ENCODE measurements at regions not wholly inside any gene's neighbourhood (a gene's known extent, or its start where the extent isn't known, plus 50 kb on each side); places are given as distances from the start of the nearest gene placed in this dataset.

DNA sequence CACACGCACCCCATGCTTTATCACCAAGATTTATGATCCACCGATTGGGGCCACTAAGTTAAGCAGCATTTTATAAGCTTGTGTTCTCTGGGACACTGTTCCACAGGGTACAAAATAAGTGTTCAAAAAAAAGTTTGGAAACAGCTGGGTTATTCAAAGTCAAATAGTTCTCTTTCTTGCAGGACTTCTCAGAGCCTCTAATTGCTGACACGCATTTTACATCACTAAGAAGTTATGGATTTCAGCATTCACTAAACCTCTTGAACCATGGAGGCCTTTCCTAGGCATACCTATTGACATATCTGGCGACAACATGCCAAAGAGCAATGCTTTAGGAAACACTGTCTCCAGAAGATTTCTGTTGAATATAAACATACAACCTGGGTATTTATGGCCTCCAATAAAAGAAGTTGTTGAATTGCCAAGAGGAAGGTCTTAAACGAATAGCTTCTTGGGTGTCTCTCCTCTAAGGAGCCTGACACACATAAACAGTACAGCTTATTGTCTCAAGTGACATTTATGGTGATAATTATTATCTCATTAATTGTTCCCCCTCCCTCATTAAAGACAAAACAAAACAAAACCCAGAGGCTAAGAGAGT, 147.1 kb upstream of the ARHGAP20 start:
- TF ChIP-seq HNF4A (conservative IDR thresholded peaks at IDR 0.05) (no peak), CTCF (IDR thresholded peaks at IDR 0.05; ENCODE audit: low read depth, low read length, missing input control) (no peak), RXRA (IDR thresholded peaks at IDR 0.05) (no peak), GABPA (IDR thresholded peaks at IDR 0.05 in 1 of 2, conservative IDR thresholded peaks at IDR 0.05 in 1 of 2) (no peak), NR2F2 (IDR thresholded peaks at IDR 0.05) (no peak), FOXA2 (IDR thresholded peaks at IDR 0.05) (no peak), YY1 (IDR thresholded peaks at IDR 0.05) (no peak), HNF4G (IDR thresholded peaks at IDR 0.05) (no peak), EGR1 (IDR thresholded peaks at IDR 0.05; ENCODE audit: low read depth in 2 of 2) (no peak), ZBTB33 (IDR thresholded peaks at IDR 0.05) (no peak), JUND (IDR thresholded peaks at IDR 0.05) (no peak), FOXA1 (IDR thresholded peaks at IDR 0.05) (no peak), RAD21 (IDR thresholded peaks at IDR 0.05) (no peak), MAX (IDR thresholded peaks at IDR 0.05) (no peak), TAF1 (conservative IDR thresholded peaks at IDR 0.05) (no peak), SP1 (IDR thresholded peaks at IDR 0.05) (no peak)
- TF ChIP-seq, protein P1, sequence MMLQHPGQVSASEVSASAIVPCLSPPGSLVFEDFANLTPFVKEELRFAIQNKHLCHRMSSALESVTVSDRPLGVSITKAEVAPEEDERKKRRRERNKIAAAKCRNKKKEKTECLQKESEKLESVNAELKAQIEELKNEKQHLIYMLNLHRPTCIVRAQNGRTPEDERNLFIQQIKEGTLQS (IDR thresholded peaks at IDR 0.05) = no peak
- TF ChIP-seq, protein P2, sequence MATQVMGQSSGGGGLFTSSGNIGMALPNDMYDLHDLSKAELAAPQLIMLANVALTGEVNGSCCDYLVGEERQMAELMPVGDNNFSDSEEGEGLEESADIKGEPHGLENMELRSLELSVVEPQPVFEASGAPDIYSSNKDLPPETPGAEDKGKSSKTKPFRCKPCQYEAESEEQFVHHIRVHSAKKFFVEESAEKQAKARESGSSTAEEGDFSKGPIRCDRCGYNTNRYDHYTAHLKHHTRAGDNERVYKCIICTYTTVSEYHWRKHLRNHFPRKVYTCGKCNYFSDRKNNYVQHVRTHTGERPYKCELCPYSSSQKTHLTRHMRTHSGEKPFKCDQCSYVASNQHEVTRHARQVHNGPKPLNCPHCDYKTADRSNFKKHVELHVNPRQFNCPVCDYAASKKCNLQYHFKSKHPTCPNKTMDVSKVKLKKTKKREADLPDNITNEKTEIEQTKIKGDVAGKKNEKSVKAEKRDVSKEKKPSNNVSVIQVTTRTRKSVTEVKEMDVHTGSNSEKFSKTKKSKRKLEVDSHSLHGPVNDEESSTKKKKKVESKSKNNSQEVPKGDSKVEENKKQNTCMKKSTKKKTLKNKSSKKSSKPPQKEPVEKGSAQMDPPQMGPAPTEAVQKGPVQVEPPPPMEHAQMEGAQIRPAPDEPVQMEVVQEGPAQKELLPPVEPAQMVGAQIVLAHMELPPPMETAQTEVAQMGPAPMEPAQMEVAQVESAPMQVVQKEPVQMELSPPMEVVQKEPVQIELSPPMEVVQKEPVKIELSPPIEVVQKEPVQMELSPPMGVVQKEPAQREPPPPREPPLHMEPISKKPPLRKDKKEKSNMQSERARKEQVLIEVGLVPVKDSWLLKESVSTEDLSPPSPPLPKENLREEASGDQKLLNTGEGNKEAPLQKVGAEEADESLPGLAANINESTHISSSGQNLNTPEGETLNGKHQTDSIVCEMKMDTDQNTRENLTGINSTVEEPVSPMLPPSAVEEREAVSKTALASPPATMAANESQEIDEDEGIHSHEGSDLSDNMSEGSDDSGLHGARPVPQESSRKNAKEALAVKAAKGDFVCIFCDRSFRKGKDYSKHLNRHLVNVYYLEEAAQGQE (IDR thresholded peaks at IDR 0.05) = no peak
- no peaks in the 10 kb centered on the region for H3K4me1 ChIP-seq (ENCODE audit: control insufficient read depth in 4 of 4, insufficient read depth in 4 of 4, low read length in 3 of 4)
- no peaks in the 10 kb centered on the region for H3K27me3 ChIP-seq (ENCODE audit: control insufficient read depth in 4 of 4, insufficient read depth in 4 of 4, low read length in 3 of 4)
- 80% methylated on average over 5 of the region's 5 CpGs for WGBS
- H3K36me3 ChIP-seq (ENCODE audit: control insufficient read depth in 4 of 4, insufficient read depth in 3 of 4, low read depth in 1 of 4, low read length in 3 of 4) = no peaks in the 10 kb centered on the region
- DNase-seq (ENCODE audit: low spot score) = no peak
- H3K27ac ChIP-seq (ENCODE audit: low read depth in 1 of 2, low read length in 2 of 2) = no peak overlapping the region
- no peaks in the 10 kb centered on the region for H3K9me3 ChIP-seq (ENCODE audit: control insufficient read depth in 4 of 4, low read length in 3 of 4)
- no peak overlapping the region for H3K9ac ChIP-seq (ENCODE audit: low read depth in 1 of 2, low read length in 2 of 2)
- no peak overlapping the region for H3K4me3 ChIP-seq (ENCODE audit: low read depth in 1 of 3, low read length in 3 of 3)
